Hepatic stellate cell (primary cell): ENCODE measurements at regions not wholly inside any gene's neighbourhood (a gene's known extent, or its start where the extent isn't known, plus 50 kb on each side); places are given as distances from the start of the nearest gene placed in this dataset.
"Not testable (repeated sequence)": the region's sequence is repeated elsewhere in the genome, so short reads cannot be mapped to it uniquely, and the experiment has no call there.

Experiments
- DNase-seq: peaks from one replicate; pipeline ENCODE4 v3.0.0; 2011; ENCODE audit warnings: low spot score

DNA sequence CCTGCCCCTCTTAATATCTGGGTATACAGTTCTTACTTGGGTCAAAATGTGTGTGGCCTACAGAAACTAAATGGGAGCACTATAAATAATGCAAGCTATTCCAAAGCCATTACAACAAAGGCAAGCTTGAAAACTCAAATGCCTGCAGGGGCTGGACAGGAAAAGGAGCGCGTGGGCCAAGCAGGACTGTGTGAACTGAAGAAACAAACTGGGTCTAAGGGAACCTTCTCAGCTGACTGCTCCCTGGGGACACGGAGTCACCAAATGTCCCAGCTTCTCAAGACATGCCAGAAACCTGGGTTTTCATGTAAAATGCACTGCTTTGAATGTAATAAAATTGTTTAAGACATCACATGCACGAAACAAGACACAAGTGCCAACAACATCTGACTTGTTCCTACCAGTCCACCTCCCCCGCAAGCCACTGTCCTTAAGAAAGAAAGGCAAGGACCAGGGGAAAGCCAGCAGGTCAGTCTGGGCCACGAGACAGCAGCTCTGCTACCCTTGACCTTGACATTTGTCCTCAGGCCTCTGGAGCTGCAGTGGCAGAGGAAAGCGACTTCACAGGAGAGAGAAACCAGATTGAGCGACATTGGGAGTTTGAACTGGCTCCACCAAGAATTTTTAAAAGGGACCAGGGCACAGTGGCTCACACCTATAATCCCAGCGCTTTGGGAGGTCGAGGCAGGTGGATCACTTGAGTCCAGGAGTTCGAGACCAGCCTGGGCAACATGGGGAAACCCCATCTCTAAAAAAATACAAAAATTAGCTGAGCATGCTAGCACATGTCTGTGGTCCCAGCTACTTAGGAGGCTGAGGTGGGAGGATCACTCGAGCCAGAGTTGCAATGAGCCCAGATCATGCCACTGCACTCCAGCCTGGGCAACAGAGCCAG lies 89.7 kb upstream of the SH3BP4 start:
- no peak for DNase-seq

GRCh38 chr2:234859330-234859872 lies 92.4 kb upstream of the SH3BP4 start:
- DNase-seq: not testable (repeated sequence)

GRCh38 chr2:234858790-234859329 lies 93.0 kb upstream of the SH3BP4 start:
- no peak for DNase-seq

GRCh38 chr2:234858145-234858544 lies 93.7 kb upstream of the SH3BP4 start:
- DNase-seq: no peak

- no peak for DNase-seq
These were observed 98.1 kb upstream of the SH3BP4 start for GRCh38 chr2:234853729-234854128.

- DNase-seq: no peak
These were observed 98.9 kb upstream of the SH3BP4 start for GRCh38 chr2:234852941-234853340.

DNA sequence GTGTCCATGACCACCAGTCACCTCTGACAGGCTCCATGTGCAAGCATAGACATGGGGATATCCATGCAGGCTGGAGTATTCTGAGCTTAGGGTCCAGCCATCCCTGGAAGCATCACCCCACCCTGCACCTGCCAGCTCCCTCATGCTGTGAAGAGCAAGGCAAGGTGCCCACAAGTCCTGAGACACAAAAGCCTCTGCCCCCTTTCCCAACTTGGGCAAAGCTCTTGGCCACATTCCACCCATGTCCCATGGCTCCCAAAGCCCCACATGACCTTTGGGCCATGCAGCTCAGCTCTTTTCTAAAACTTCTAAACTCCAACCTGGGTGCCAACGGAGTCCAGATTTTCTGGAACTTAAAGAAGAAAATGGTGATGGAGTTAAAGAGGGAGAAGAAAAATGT lies 99.8 kb upstream of the SH3BP4 start:
- DNase-seq: no peak

DNA sequence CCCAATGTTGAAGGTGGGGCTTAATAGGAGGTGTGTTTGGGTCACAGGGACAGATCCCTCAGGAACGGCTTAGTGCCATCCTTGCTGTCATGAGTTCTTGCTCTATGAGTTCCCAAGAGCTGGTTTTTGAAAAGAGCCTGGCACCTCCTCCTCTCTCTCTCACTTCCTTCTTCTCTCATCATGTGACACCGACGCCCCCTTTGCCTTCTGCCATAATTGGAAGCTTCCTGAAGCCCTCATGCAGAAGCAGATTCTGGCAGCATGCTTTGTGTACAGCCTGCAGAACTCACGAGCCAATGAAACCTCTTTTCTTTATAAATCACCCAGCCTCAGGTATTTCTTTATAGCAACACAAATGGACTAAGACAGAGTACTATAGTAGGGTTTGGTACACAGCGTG lies 100.4 kb upstream of the SH3BP4 start:
- no peak for DNase-seq

DNA sequence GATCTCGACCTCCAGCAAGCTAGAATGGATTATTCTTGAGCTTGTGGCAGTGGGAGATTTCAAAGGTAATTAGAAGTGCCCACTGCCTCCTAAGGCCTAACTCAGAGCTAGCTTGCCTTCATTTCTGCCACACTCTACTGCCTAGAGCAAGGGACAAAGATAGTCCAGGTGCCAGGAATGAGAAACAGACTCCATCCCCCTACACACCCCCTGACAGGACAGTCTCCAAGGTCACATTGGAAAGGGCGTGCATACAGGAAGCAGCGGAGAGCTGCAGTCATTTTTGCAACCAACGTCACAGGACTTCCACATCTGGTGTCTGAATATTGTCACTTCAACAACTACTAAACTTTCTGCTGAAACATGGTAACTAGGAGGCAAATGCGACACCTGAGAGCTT lies 101.0 kb upstream of the SH3BP4 start:
- no peak for DNase-seq

DNA sequence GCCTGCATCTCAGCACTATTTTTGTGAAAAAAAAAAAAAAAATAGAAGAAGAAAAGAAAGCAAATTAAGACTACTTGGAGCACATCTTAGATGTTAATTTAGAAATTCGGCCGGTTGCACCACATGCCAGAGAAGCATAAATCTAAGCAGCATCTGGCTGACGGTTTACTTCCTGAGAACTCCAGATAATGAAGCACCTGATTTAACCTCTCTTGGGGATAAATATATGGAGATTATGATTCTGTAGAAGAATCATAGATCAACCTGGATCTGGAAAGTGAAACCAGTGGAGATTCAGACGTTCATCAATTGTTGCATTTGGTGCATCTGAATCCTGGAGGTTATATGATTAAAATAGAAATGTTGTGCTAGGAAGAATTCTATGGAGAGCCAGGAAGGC lies 102.1 kb upstream of the SH3BP4 start:
- no peak for DNase-seq

DNA sequence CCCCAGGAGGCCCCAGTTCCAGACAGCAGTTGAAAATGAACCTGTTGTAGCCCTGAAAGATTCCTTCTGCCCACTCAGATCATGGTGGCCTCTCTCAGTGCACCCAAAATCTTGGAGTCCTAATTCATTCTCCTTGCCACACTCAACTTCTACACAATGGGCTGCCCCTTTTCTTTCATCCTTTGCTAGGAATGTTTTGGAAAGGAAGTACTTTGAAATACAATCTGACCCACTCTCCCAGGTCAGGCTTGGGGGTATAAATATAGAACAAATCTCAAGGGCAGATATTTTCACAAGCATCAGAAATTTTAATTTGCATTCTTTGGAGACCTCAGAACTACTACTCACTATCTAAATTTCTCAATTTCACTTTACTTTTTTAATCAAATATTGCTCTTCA lies 103.2 kb upstream of the SH3BP4 start:
- no peak for DNase-seq

DNA sequence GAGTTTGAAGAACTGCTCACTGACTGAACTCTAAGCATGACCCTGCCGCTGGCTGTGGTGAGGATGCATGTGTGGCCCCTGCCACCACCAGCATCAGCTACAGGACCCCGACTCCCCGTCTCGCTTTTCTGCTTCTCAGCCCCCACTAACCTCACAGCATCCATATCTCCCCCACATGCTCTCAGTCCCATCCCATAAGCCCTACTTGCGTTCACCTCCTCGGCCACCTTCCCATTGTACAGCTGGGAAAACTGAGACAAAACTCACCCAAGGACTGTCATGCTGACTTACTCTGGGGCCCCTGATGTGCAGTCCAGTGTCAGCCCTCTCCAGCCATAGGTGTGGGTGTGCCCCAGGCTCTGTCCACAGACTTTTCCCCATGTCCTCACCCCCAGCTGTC lies 104.2 kb upstream of the SH3BP4 start:
- no peak for DNase-seq

- DNase-seq: no peak
These were observed 104.5 kb upstream of the SH3BP4 start for GRCh38 chr2:234847364-234847635.

DNA sequence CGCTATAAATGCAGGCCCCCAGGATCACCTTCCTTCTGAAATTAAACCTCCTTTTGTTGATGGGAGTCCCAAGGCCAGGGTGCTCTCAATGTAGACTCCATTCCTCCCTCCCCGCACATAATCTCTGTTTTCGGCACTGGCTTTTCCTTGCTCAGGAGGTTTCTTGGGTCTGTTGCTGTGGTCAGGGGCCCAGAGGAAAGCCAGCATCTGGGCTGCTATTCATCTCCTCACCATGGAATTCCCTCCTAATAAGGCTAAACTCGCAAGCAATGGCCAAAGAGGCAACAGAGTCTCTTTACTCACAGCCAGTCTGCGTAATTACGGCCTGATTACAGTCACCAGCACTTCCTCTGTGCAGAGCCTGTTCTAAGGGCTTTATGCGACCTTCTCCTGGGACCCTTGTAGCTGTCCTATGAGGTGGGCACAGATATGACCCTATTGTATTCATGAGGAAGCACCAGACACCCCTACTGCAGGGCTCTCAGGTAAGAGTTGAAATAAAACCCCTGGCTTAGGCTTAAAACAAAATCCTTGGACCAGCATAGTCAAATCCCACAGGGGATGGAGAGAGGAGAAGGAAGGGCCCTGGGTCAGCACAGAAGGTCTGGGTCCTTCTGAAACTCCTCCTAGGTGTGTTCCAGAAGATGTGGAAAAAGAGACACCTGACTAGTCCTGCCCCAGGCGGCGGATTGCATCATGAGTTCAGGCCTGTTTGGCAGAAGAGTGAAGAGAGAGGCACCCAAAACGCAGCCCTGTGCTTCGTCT lies 105.0 kb upstream of the SH3BP4 start:
- DNase-seq: no peak

DNA sequence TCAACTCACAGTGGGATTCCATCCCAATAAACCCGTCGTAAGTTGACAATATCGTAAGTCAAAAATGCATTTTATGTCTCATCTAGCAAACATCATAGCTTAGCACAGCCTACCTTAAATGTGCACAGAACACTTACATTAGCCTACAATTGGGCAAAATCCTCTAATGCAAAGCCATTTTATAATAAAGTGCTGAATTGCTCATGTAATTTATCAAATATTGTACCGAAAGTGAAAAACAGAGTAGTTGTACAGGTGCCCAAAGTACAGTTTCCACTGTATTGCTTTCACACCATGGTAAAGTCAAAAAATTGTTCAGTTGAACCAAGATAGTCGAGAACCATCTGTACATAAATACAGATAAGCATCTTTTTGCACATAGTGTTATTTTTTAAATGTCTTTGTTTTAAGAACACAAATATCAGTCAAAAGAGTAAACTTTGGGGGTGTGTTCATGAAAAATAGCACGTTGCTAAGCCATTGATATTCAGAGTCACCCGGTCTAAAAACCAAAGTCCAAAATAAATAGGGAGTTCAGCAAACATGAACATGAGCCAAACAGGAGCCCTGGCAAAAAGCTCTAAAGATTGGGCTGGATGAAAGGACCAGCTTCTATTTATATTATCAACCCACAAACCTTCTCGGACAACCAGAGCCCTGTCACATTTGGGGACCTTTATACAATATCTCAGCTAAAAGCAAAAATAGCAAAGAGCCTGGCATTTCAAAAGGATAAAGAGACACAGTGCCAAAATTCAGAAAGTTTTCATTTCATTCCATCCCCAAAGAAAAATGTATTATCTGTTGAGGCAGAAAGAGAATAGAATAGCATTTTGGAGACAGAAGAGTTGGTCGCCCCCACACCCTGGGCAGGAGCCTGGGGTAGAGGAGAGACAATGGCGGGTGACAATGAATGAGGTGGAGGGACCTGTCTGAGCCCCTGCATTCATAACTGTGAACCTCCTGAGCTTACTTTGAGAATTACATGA lies 105.9 kb upstream of the SH3BP4 start:
- DNase-seq: no peak

DNA sequence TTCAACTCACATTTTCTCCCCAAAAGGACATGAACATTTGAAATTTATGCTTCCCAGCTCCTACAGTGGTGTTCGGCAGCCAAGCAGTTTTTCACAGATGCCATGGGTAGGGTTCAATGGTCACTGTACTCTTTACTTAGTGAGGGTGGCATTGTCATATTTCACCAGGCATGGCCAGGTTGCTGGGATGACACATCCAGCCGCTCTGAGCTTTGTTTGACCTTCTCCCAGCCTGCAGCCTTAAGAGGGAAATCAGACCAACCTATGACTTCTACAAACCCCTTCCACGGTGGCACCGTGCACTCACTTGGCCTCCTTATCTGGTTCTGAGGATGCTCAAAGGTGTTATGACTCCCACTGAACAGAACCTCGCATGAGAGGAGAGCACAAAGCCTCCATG lies 108.4 kb upstream of the SH3BP4 start:
- DNase-seq: no peak

DNA sequence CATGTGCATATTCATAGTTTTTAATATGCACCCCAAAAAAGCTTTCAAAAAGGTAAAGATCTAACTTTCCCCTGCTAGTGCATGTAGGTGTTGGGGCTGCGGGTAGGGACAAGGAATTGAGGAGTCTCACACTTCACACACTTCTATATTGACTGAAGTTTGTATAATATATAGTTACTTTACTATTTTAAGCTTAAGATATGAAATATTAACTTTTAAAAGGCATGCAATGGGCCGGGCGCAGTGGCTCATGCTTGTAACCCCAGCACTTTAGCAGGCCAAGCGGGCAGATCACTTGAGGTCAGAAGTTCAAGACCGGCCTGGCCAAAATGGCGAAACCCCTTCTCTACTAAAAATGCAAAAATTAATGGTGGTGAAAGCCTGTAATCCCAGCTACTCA lies 109.1 kb upstream of the SH3BP4 start:
- DNase-seq: no peak

DNA sequence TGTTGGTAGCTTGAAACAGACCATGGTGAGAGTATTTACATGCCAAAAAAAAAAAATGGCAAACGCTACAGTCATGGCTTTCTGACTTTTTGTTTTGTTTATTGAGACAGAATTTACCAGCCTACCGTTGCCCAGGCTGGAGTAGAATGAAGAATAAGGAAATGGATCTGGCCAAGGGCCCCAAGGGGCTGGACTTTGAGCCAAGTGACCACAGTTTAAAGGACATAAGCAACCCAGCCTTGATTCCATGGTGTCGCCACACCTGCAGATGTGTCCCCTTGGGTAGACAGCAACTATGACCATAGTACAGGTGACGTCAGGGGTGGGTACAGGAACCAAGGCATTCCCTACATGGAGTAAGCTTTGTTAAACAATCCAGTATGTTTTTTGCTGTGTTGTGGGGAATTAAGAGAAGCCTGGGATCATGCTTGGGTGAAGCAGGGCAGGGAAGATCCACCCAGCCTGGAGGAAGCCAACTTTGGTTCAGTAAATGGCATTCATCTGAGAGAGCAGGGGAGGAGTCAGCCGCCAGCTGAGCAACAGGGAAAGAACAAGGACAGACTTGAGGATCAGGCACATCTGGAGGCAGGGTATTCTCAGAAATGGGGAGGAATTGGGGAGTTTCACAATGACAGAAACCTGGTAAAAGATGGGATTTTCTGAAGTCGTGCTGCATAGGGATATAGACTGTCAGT lies 110.3 kb upstream of the SH3BP4 start:
- DNase-seq: no peak

- DNase-seq: peak; percentile 72
These were observed 111.5 kb upstream of the SH3BP4 start for GRCh38 chr2:234840336-234840735.

DNA sequence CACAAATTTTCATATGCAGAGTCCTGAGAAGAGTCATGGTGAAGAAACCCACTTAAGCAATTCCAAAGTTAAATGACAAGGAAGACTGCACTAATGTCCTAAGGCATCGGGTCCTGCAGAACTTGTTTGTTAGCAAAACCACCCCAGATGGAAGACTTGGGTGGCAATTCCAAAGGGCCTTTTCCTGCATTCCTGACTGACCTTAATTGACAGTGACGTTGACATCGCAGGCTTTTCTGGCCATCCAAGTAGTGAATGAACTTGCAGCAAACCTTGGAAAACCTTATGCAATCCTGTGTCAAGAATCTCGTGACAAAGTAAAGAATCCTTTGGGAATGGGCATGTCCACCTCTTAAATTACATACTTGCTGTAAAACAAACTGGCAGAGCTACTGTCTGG lies 112.5 kb upstream of the SH3BP4 start:
- no peak for DNase-seq

GRCh38 chr2:234836271-234836670 lies 115.5 kb upstream of the SH3BP4 start:
- DNase-seq: no peak
